ENCODE measurements at regions not wholly inside any gene's neighbourhood (a gene's known extent, or its start where the extent isn't known, plus 50 kb on each side); places are given as distances from the start of the nearest gene placed in this dataset.

DNA sequence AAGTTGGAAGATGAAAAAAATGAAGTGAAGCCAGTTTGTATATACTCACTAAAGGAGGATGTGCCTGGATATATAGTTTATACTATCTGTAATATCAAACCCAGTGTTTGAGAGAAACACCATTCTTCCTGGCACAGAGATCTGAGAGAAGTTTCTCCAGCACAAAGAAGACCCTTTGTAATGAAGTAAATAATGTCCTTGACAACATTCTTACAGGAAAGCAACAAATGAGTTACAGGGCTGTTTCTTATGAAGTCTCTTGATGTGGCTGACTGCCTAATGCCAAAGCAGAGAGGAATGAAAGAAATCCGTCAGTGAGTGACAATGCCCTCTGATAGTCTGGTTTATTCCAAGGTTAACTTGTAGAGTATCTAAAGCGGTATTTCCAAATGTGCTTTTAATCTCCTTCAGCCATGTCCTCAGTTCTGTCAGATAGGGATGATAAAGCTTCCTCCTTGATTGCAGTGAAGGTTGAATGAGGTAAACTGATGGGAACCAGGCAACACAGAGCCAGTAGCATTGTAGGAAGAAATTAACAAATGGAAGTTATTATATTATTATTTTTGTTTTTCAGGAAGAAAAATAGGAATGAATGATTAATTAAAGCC is 123.1 kb upstream of the ZNF608 start:
- no peak for DNase-seq (ENCODE audit: low read depth)
- H3K4me3 ChIP-seq (replicated peaks; ENCODE audit: low read depth, low read length) = no peak overlapping the region
- TF ChIP-seq, protein P1, sequence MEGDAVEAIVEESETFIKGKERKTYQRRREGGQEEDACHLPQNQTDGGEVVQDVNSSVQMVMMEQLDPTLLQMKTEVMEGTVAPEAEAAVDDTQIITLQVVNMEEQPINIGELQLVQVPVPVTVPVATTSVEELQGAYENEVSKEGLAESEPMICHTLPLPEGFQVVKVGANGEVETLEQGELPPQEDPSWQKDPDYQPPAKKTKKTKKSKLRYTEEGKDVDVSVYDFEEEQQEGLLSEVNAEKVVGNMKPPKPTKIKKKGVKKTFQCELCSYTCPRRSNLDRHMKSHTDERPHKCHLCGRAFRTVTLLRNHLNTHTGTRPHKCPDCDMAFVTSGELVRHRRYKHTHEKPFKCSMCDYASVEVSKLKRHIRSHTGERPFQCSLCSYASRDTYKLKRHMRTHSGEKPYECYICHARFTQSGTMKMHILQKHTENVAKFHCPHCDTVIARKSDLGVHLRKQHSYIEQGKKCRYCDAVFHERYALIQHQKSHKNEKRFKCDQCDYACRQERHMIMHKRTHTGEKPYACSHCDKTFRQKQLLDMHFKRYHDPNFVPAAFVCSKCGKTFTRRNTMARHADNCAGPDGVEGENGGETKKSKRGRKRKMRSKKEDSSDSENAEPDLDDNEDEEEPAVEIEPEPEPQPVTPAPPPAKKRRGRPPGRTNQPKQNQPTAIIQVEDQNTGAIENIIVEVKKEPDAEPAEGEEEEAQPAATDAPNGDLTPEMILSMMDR (IDR thresholded peaks at IDR 0.05; ENCODE audit: low read length, missing control alignments) = no peak

DNA sequence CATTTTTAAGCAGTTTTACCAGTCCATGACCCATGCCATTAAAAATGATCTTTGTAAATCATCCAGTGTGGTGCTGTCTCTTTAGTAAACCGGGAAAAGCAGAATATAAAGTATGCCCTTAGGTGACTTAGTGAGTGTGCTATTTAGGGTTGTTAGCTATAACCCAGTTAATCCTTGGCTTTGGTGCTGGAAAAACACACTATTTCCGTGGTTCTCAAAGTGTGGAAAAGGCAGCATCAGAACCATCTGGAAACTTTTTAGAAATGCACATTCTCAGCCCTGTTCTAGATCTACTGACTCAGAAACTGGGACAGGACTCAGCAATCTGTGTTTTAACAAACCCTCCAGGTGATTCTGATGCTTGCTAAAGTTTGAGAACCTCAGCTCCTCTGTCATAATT is 123.6 kb upstream of the ZNF608 start:
- DNase-seq (ENCODE audit: low read depth) = no peak
- no peak overlapping the region for H3K4me3 ChIP-seq (replicated peaks; ENCODE audit: low read depth, low read length)
- TF ChIP-seq, protein P1 (IDR thresholded peaks at IDR 0.05; ENCODE audit: low read length, missing control alignments) = no peak

DNA sequence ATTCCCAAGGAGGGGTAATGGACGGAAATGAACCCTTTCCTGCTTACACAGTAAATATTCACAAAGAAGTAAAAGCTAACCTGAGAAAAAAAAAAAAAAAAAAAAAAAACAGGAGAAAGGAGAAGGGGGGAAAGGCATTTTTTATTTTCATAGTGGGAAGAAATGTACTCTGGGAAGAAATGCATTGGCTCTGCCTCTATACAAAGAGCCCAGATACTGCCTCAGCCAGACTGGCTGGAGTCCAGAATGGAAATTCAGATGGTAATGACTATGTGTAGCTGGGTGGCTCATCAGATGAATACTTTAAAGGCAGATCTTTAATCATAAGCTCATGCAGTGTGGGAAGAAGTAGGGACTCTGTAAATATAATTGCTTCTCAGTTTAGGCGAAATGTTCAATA is 124.9 kb upstream of the ZNF608 start:
- peak; percentile 32 for DNase-seq (ENCODE audit: low read depth)
- TF ChIP-seq, protein P1 (IDR thresholded peaks at IDR 0.05; ENCODE audit: low read length, missing control alignments) = no peak
- H3K4me3 ChIP-seq (replicated peaks; ENCODE audit: low read depth, low read length) = no peak overlapping the region

DNA sequence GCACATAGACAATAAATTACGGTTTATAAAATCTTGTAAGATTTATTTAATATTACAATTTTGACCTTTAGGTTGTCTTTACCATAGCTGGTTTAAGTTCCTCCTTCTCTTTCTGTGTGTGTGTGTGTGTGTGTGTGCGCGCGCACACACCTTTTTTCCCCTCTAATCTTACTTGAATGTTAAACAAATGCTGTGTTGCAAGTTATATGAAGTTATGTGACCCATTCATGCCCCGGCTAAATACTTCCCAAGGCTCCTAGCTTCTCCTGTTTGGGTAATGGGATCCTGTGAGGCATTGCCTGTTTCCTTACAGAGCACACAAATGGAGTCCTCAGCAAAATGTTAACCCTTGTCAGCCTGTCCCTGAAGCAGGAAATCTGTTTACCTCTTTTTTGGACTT is 125.6 kb upstream of the ZNF608 start:
- TF ChIP-seq, protein P1 (IDR thresholded peaks at IDR 0.05; ENCODE audit: low read length, missing control alignments) = no peak
- no peak overlapping the region for H3K4me3 ChIP-seq (replicated peaks; ENCODE audit: low read depth, low read length)
- no peak for DNase-seq (ENCODE audit: low read depth)

DNA sequence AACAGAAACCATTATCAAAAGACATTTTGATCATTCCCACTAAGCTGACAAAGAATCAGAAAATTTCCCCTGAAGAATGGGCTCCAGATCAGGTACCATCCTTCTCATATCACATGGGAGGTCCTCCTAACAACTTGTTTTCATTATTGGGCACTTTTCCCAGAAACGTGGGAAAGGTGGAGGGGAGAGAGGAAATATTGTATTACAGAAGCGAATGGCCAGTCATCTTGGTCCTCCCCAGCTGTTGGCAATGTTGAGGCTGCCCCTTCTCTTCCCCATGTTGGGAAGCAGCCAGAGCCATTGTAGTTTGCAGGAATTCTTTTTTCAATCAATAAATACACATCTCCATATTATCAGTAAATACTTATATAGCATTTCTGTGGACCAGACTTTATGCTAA is 126.2 kb upstream of the ZNF608 start:
- DNase-seq (ENCODE audit: low read depth) = no peak
- no peak overlapping the region for H3K4me3 ChIP-seq (replicated peaks; ENCODE audit: low read depth, low read length)
- TF ChIP-seq, protein P1 (IDR thresholded peaks at IDR 0.05; ENCODE audit: low read length, missing control alignments) = no peak

DNA sequence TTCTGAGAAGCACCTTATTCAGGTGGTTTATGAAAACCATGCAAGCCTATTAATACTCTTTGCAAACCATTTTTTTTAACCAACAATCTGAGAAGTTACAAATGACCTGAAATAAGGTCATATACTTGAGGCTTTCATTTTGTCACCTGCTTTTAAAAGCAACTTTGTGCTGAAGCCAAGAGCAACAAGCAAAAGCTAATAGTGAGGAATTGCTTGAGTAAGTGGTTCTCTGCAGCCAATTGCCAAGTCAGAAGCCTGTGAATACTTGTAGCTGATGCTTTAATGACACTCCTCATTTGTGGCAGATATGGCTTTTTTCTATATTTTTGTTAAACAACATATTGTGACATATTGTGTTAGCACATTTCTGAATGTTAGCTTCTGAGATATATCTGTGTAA is 126.7 kb upstream of the ZNF608 start:
- no peak for DNase-seq (ENCODE audit: low read depth)
- H3K4me3 ChIP-seq (replicated peaks; ENCODE audit: low read depth, low read length) = no peak overlapping the region
- TF ChIP-seq, protein P1 (IDR thresholded peaks at IDR 0.05; ENCODE audit: low read length, missing control alignments) = no peak

DNA sequence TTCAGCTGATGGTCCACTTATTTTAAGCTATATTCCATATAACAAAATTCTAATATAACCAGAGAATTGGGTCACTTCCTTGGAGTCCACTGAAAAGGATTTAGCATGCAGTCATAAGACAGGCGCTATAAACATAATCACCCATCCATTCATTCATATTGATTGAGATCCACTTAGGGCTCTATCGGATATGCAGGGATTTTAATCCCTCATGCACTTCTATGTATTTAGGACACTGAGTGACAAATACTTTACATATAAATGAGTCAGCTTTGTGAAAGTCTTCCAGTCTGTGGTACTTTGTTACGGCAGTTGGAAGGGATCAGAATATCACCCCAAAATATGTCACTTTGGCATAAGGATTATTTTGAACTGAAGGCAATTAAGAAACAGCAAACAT is 127.3 kb upstream of the ZNF608 start:
- H3K4me3 ChIP-seq (replicated peaks; ENCODE audit: low read depth, low read length) = no peak overlapping the region
- TF ChIP-seq, protein P1 (IDR thresholded peaks at IDR 0.05; ENCODE audit: low read length, missing control alignments) = no peak
- DNase-seq (ENCODE audit: low read depth) = no peak
